GM19238 (cell line): ENCODE measurements at regions not wholly inside any gene's neighbourhood (a gene's known extent, or its start where the extent isn't known, plus 50 kb on each side); places are given as distances from the start of the nearest gene placed in this dataset.

Experiments
- DNase-seq: peaks from one replicate; pipeline ENCODE4 v3.0.0; 2011; ENCODE audit warnings: low spot score; ENCODE audit not compliant: insufficient read length

DNA sequence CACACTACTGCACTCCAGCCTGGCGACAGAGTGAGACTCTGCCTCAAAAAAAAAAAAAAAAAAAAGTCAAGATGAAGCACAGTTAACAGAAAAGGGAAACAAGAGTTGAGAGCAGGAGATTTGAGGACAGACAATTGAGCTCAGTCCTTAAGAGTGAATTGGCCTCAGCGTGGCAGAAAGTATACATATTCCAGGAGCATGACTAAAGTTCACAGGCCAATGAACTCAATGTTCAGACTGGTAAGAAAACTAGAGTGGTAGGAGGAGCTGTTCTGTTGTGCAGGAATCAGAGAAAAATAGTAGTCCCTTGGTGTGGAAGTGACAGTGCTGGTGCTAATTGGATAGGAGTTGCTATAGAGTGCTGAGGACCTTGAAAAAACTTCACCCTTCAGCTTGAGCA is 60.0 kb downstream of the NRN1 start:
- DNase-seq: no peak

DNA sequence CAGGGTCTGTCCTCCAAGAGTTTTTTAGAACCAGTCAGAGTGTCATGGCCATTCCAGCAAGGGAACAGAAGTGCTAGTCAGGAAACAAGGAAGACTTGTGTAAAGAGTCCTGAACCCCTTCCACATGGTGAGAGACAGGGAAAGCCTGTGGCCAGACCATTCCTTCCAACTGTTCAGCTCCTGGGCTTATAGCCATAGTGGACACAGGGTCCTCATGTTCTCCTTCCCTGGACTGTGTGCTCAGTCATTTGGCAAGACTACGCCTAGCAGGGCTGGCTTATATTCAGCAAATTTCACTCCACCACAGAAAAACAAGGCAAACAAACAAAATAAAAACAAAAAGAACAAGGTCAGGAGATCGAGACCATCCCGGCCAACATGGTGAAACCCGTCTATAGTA is 60.5 kb downstream of the NRN1 start:
- no peak for DNase-seq

DNA sequence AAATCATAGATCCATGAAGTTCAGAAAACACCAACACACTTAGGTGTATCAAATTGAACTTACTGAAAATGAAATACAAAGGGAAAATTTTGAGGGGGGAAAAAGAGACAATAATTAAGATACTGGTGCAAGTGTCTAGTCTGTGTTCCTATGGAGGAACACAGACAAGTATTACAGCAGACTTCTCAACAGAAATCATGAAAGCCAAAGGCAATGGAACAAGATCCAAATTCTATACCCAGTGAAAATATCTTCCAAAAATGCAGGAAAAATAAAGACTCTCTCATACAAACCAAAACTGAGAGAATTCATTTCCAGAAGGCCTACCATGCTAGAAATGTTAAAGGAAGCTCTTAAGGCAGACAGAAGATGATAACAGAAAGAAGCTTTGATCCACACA is 63.1 kb downstream of the NRN1 start:
- no peak for DNase-seq

DNA sequence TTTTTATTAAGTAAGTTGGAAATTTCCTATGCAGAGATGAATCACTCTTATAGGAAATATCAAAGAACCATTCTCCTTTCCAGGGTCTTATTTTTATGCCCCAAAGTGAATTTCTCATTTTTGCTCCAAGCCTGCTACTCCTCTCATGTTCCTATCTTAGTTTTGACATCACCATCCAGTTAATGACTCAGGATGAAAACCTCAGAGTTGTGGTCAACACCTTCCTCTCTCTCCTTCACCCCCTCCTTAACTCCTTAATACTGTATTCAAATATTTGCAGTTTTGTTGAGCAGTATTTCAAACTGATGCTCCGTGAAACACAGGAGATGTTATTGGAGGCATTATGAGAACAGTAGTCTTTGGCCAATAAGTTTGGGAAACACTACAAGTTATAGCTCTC is 64.1 kb downstream of the NRN1 start:
- no peak for DNase-seq

DNA sequence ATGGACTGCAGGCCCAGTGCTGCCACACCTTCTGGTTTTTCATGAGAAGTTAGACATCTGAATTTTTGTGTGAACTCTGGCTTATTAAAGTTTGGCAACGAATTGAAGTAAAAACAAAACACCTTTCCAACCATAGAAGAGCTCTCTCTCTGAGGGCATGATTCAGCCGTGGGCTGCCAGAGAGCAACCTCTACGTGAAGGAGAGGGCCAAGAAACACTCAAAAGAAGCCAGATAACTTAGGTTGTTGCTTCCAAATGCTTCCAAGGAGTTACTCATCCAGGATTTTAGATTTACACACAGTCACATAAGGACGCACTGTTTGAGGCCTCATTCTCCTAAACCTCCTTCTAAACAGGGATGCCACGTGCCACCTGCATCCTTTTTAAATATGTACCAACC is 65.5 kb downstream of the NRN1 start:
- DNase-seq: no peak

DNA sequence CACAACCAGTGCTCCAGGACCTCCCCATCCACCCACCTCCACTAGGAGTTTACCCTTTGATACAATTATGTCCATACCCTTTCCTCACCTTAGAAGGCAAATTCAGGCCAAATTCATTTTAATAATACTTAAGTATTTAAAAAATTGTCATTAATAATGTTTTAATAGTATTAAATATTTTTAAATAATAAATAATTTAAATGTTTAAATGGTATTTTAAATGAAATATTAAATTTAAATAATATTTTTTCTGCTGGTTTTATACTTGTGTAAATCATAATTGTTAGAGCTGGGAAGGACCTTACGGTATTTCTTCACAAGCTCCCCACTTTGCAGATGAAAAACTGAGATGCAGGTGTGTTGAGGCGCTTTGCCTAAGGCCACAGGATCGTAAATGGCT is 67.8 kb downstream of the NRN1 start:
- DNase-seq: no peak

DNA sequence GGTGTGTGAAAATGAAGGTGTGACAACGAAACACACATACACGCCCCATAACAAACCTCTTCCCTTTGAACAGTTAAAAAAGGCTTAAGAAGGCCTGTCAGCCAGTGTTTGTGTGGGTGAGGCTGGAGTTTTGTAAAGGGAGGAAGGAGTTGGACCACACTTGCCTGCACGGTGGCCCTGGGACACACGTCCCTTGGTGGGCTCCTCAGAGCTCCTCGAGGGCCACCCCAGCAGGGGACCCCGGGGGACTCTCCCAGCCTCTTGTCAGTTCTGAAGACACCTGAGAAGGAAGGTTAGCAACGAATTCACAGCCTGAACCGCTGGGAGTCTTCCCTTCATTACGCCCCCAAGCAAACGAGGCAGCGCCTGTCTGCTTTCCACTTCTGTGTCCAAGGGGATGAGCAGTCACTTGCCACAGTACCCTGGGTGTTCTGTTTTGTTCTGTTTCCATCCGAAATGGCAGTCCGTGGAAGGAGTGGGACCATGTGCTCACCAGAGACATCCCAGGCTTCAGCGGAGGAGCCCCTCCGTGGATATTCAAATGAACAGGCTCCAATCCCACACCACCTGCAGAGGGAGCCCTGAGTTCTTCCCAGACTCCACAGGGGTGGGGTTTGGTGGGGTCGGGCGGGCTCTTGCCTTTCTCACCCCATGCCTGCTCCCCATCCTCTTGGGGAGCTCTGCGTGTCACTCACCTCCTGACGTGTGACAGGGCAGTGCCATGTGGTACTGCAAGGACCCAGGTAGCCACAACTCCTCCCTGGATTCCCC is 68.6 kb downstream of the NRN1 start:
- DNase-seq: no peak

DNA sequence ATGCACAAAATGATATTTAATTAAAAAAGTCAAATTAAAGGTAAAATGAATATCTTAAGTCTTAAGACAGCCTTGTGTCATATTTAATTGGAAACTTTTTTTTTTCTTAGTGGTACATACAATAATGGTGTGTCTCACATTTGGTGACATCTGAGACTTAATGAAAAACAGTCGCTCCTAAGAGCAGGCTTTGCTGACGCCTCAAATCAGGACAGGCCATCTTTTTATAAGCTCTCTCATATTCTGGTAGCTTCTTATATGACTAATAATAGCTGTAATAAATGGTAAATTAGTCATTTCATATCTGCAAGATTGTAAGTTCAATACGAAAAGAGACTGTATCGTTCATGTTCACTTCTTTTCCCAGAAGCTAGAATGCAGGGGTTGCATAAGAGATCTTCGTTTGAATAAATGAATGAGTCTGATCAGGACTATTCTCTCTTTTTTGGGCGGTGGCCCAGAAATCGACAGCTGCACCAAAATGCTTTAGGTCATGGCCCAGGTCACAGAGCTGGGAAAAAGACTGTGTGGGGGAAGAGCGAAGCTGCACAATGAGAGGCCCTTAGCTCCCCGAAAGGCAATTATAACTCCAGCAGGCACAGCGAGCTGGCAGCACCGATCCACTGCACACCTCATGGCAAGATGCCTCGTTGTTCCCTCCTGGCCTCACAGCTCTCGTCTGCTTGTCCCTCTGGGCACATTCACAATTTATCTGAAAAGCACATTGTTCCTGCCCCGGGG is 69.4 kb downstream of the NRN1 start:
- DNase-seq: no peak

DNA sequence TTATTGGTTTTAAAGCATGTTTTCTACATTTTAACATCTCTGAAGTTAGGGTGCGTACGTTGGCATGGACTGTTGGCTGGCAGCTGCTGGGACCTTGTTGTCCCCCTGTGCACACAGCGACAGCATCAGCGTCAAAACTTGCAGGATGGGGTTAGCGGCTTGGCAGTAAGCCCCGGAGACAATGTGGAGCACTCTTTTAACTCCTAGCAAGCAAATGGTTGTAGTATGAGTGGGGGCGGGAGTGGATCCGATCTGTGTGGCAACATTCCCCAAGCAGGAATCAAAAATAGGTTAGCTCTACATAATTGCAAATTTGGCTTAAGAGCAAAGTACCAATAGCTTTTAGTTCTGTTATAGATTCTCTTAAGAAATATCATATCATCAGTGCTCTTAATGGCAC is 70.1 kb downstream of the NRN1 start:
- DNase-seq: no peak

DNA sequence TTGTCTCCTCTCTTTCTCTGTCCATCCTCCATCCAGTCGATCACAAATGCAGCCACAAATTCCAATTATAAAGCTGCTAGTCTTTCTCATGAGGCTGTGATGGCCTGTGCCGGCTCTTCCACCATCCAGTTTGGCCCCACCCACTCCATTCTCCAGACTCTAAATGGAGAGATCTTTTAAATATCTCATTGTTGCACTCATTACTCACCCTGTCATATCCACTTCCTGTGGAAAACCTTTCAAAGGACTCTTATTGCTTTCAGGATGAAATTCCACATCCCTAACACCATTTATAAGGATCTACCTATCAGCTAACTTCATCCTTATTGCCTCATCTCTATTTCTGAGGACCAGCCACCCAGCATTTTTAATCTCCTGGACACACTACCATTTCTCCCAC is 70.6 kb downstream of the NRN1 start:
- no peak for DNase-seq

DNA sequence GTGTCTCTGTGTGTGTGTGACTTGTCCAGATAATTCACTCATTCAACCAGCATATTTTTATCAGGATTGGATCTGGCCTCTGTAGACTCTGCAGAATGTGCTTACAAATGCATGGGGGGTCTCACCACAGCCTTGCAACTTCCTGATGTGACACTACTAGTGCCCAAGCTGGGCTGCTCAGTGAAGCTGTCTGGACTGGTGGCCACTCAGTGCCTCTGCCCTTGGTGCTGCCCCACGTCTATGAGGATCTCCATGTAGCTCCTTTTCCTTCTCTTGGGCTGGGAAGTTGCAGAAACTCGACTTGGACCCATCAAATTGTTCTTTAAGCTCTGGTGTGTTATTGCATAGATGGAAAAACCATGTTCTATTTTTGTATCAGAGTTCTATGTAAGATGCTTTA is 75.8 kb downstream of the NRN1 start:
- DNase-seq: no peak

DNA sequence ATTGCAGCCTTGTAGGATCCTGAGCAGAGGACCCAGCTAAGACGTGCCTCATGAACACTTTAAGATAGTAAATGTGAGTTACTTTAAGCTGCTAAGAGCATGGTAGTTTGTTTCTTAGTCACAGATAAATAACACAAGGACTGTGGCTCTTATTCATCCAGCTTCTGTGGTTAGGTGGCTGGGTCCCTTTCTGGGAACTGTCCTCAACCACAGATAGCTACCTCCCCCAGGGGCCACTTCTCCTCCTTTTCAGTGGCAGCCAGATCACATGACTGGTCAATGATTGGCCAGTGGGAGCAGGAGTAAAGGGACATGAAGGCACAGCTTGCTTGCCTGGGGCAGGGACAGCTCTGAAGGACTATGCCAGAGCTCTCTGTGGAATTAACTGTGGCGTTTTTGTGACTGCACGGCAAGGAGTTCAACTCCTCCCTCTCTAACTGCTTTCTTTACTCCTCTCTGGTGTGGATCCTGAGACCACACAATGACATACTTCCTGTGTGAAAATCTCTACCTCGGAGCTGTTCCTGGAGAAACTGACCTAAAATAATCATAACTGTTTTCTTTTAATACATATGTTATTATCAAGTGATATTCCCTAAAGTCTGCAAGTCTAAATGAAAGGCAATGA is 76.5 kb downstream of the NRN1 start:
- DNase-seq: no peak

DNA sequence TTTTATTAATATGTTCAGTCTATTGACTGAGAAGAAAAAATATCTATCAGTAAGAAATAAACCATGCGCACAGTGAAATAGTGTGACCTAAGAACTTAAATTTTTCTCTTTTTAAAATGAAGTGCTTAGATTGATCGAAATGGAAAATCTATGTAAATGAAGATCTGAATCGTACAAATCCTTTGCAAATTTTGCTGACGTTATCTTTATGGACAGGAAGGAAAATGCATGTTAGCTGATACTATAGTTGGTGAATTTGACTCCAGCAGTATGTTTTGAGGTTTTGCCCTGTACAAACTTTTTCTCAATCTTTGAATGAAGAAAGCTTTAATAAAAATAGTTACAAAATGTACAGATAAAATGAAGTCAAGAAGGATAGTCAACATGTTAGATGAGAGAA is 82.9 kb downstream of the NRN1 start:
- no peak for DNase-seq

DNA sequence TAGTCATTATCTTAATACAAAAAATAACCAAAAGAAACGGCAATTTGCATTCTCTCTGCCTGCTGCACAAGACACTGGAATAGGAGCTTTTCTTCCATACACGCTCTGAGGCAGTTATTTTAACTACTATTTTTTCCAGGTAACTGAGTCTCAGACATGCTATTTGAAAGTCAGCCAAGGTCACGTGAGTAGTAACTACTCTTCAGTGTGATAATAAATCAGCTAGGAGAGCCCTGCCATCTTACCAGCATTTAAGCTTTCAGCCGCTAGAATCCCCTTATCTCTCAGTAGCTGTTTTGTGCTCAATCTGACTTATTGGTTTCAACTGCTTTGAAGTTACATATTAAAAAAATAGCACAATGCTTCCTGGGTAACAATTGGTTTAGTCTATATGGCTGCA is 84.5 kb downstream of the NRN1 start:
- no peak for DNase-seq

DNA sequence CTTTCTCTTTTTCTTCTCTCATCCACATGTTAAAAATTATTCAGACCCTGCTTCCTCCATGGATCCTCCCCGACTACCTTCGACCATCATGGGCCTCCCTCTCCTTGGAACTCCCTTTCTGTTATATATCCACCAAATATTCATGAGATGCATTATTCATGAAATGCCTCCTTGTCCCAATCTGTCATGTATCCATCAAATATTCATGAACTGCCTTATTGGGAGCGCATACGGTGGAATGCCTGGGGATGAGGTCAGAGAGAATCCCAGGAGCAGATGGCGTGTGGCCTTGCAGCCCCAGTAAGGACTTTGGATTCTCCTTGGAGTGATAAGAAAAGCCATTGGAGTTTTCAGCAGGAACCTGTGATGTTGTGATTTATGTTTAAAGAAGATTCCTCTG is 97.0 kb downstream of the NRN1 start:
- DNase-seq: no peak

DNA sequence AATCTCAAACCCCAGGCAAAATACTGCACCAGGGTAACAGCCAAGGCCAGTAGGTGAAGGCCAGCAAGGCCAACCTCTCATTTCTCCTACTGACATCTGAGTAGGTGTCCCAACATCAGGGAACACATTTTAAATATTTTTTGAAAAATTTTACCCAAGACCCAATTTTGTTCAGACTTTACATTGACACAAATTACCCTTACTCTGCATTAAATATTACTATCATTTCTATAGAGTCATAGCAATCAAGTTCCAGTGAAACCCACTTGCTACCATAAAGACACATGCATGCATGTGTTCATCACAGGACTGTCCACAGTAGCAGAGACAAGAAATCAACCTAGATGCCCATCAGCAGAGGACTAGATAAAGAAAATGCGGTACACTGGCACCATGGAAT is 99.9 kb downstream of the NRN1 start:
- no peak for DNase-seq

DNA sequence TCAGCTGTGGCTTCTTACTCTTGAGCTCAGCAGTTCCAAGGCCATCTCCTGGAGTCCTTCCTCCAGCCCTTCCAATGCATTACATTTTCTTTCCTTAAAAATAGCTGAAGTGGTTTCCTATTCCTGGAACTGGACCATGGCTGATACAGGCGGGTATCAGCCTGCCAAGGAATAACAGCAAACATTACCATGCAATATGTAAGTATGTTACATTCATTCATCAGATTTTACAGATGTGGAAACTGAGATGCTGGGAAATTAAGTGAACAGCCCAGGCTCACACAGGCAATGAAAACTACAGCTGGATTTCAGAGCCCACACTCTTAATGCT is 100.4 kb downstream of the NRN1 start:
- DNase-seq: no peak

DNA sequence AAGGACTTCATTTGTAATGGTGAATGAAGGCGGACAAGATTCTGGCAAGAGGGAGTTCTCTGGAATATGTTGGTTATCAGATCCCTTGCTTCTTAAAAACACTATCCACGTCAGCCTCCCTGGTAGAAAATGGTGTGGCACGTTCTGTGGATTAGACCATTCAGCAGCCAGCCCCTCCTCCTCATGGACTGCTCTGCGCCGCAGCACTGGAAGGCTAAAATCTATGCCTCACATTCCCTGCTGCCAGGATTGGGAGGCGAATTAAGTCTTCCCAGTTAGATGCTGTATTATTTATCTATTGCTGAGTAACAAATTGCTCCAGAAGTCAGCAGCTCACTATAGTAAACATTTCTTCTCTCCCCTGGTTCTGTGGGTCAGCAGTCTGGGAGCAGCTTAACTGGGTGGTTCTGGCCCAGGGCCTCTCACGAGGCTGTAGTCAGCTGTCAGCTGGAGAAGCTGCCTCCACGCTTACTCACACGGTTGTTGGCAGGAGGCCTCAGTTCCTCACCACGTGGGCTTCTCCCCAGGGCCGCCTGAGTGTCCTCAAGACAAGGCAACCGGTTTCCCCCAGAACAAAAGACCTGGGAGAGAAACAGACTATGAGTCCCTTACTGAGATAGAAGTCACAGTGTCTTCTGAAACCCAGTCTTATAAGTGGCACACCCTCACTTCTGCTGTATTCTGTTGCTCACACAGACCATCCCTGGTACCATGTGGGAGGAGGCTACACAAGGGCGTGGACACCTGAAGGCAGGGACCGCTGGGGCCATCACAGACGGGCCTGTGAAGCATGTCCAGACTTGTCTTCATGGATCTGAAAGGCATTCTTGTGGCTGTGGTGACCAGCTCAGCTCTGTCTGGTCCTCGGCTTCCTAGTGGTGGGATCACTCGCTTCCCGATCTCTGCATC is 101.0 kb downstream of the NRN1 start:
- DNase-seq: no peak

DNA sequence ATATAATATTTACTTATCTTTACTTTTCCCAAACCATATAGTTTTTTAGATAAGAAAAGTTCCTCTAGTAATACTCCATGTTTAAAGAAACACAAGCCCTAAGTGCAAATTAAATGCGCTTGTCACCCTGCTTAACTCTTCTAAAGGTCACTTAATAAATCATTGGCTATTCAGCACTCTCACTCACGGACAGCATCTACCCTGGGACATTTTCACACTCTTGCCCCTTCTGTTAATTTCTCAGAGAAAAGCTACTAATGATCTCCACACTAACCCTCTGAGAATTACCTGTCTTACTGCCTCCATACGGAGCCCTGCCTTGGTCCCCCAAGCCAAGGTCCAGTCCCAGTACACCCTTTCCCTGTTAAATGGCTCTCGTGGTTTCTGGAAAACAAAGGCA is 102.2 kb downstream of the NRN1 start:
- DNase-seq: no peak

DNA sequence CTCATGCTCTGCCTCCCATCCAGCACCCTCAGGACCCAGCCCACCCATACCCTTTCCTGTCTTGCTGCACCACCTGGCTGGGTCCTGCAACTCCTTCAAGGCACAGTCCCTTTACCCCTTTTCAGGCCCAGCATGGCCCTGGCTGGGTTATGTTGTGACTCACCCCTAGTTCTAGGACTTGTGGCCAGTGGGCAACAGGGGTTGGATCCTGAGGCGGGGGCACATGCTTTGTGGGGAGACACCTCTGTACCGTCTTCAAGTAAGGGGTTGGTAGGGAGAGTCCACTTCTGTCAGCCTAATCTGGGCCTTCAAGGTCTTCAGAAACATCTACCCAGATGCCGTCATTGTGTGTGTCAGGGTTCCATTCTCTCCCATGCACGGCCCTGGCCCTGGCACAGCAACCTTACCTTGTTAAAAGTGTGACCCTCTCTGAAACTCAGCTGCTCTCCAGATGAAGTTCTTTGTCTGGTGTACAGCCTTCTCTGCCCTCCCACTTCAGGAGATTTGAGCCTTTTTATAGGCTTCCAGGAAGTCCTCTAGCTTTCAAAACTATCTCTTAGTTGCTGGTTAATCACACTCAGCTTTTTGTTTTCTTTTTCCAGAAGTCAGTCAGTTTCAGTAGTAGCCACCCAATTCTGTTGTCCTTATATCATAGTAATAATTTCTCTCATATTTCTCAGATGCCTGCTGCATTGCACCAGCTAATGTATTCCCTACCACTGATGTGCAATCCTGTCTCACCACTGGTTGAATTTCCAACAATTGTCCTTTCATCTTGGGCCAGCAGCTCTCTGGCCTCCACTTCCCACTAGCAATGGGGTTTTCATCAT is 107.3 kb downstream of the NRN1 start:
- DNase-seq: no peak

DNA sequence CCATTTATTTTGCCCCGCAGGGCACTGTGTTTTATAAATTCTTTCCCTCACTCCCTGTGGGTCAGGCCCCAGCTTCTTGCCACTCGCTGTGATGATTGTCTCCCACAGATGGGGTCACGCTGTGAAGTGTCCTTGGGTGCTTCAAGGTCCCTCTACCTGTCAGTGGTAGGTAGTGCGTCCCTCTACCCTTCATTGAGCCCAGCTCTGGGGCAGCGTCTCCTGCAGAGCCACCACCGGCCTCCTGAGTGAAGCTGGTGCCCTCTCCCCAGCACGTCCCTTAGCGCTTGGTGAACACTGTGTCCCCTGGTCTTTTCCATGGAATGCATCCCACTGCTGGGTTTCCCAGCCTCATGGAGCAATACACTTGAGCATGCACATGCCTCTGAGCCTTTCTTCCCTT is 108.2 kb downstream of the NRN1 start:
- no peak for DNase-seq
